Left hindlimb (tissue), 1 donor: ENCODE measurements at regions not wholly inside any gene's neighbourhood (a gene's known extent, or its start where the extent isn't known, plus 50 kb on each side); places are given as distances from the start of the nearest gene placed in this dataset.

Source experiments
- DNase-seq: peaks from one replicate; pipeline ENCODE4 v3.0.0-alpha.2; 2018

GRCh38 chr9:103802068-103802467 lies 292.0 kb upstream of the SMC2 start:
- DNase-seq: no peak

DNA sequence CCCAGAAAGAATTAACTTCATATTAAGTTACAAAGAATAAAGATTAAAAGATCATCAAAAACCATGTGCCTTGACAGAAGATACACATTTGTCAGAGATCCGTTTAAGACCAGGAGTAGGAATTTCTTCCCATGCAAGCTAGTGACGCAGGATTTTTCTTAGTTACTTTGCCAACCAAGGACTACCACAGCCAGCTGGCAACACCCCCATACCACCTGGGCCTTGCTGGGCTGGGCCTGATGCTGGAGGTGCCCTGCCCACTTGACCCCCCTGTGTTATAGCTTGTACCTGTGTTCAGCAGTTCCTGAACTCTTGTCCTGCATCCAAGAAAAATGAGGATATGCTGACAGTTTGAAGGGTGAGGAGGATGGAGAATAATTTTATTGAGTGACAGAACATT lies 290.9 kb upstream of the SMC2 start:
- no peak for DNase-seq

GRCh38 chr9:103804077-103804735 lies 289.9 kb upstream of the SMC2 start:
- DNase-seq: no peak

DNA sequence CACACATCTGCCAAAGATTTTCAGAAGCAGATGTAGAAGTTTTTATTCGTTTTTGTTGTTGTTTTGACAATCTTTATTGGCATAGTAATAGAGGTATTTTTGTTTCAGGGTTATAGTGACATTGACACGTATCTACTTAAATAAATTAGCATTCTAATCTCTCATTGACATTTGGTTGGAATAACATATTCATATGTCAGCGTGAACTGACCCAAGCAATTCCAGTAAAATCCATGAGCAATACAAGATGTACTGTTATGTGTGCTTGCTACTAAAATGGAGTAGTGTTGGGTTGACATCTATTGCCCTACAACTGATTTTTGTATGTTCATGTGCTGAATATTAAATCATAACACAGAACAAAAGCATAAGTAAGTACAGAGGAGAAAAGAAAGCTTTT lies 284.4 kb upstream of the SMC2 start:
- DNase-seq: no peak

DNA sequence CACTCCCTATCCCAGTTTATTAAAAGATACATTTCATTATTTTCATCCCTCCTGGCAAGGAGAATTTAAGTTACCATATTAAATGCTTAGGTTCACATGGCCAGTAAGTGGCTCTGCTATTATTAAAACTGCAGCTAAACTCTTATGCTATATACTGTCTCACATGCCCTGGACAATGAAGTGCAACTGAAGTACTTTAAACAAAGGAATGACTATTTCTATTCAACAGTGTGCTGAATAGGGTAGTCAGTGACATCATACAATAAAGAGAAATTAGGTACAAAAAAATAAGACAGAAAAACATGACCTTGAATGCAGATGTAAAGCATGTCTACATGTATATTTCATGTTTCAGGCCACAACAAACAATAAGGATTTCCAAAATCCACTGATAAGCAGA lies 282.6 kb upstream of the SMC2 start:
- DNase-seq: no peak

GRCh38 chr9:103816146-103816545 lies 278.0 kb upstream of the SMC2 start:
- no peak for DNase-seq

- no peak for DNase-seq
Observed at GRCh38 chr9:103819936-103820335, 274.2 kb upstream of the SMC2 start.

- DNase-seq: no peak
Observed at GRCh38 chr9:103821115-103821514, 273.0 kb upstream of the SMC2 start.

GRCh38 chr9:103837940-103838339 lies 256.2 kb upstream of the SMC2 start:
- no peak for DNase-seq

GRCh38 chr9:103839197-103839596 lies 254.9 kb upstream of the SMC2 start:
- no peak for DNase-seq

DNA sequence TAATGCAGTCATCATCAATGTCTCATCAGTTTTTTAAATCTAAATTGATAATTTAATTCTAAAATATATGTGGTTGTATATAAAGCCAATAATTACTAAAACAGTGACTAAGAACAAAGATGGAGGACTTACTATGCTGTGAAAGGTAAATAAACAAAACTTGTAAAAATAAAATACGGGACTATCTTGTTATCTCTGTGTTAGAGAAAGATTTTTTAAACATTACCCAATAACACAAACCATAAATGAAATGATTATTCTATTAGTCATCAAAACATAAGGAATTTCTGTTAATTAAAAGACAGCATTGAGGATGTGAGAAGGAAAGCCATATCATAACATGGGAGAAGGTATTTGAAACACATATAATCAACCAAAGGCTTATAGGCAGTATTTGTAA lies 226.2 kb upstream of the SMC2 start:
- no peak for DNase-seq

DNA sequence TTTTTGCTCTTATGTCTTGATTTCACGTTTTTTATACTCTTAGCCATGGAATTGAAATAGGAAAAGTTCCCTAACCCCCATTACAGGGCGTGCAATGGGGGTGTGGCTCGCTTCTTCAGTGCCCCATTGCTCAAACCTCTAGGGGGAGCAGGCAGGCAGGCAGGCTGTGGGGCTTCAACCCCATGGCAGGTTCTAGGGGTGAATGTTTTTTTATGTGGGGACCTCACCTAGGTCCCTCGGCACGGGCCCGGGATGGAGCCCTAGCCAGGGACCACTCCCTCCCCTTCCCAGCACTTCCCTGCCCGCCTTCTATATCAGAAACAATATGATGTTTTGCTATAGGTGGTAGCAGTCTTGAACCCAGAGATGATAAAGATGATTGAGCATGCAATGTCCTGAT lies 221.3 kb upstream of the SMC2 start:
- no peak for DNase-seq

- DNase-seq: no peak
Observed at GRCh38 chr9:103881419-103881818, 212.7 kb upstream of the SMC2 start.

GRCh38 chr9:103889989-103890388 lies 204.1 kb upstream of the SMC2 start:
- DNase-seq: no peak

- DNase-seq: no peak
Observed at GRCh38 chr9:103894184-103894583, 199.9 kb upstream of the SMC2 start.

- DNase-seq: no peak
Observed at GRCh38 chr9:103898550-103898949, 195.6 kb upstream of the SMC2 start.

- no peak for DNase-seq
Observed at GRCh38 chr9:103899866-103900265, 194.2 kb upstream of the SMC2 start.

DNA sequence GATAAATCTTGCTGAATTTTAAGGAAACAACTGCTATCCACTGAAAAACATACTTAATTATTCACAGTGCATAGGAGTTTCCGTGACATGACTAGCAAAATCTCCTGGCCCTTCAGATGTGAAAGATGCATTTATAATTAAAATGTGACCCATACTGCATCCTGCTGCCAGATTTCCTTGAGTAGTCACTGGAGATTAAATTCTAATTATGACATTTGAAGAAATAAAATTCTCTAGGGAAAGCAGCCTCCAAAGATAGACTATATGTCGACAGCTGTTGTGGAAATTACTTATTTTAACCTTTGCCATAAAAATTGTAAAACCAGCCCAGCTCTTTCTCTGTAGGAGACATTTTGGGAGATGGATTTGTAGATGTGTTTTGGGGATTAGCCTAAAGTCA lies 193.6 kb upstream of the SMC2 start:
- DNase-seq: no peak

GRCh38 chr9:103902263-103902662 lies 191.8 kb upstream of the SMC2 start:
- DNase-seq: no peak

- DNase-seq: no peak
Observed at GRCh38 chr9:103904242-103904641, 189.9 kb upstream of the SMC2 start.

DNA sequence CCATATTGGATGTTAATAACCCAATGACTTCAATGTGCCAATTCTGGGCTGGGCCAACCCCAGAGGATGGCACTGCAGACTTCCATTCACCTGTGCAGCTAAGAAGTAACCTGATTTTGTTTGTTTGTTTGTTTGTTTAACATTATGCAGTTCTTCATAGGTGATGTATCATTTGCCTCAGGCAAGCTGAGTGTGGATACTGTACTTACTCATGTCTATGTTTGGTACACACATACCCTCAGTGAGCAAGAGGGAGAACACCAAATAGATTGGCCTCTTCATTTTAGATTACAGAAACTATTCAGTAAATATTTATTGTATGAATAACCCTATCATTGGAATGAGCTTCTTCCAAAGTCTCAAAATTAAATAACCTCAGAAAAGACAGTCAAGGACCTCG lies 180.2 kb upstream of the SMC2 start:
- no peak for DNase-seq

DNA sequence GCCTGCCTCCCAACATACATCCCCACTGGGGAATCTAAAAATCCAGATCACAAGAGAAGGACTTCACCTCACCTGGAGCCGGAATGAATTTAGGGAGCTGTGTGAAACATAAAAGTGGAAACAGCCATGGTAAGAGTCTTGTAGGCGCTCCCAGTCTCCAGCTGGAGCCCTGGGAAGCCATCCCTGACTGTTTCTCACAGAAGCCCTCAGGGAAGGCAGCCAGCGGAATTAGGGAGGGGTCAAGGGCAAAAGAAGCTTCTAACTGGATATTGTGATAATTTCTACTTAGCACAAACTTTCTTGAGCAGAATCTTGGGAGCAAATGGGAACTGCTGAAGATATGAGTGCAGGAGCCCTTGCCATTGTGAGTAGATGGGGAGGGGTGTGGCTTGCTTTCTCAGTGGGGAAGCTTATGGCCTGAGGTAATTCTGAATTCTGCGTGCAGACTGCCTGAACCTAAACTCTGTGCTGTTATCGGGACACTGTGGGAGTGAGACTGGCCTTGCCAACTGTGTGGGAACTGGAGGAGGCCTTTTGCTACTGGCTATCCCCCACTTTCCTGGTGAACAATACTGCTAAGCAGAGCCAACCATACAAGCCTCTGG lies 174.4 kb upstream of the SMC2 start:
- no peak for DNase-seq

DNA sequence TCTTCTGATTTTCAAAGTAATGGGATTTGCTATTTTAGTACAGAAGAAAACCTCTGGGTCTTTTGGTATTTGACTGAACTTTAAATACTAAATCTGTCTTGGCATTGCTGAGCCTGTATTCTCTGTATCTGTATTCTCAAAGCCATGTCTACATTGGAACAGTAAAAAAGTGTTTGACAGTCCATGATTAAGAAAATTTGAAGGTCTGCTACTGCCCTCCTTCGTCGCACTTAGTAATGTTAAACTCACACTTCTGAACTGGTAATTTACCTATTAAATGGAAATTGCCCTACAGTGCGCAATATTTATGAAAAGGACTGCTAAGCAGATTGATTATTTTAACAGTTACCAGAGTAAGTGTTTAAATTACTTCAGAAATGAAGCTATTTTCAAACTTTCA lies 165.7 kb upstream of the SMC2 start:
- no peak for DNase-seq

DNA sequence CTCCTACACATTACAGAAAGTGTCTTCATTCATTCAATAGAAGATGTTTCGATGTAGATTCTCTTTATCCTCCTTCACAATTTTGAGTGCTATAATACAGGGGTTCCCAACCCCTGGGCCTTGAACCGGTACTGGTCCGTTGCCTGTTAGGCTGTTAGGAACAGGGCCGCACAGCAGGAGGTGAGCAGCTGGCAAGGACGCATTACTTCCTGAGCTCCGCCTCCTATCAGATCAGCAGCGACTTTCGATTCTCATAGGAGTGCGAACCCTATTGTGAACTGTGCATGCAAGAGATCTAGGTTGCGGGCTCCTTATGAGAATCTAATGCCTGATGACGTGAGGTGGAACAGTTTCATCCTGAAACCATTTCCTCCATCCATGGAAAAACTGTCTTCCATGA lies 153.0 kb upstream of the SMC2 start:
- DNase-seq: no peak

- no peak for DNase-seq
Observed at GRCh38 chr9:103942200-103942599, 151.9 kb upstream of the SMC2 start.
